ENCODE measurements at regions not wholly inside any gene's neighbourhood (a gene's known extent, or its start where the extent isn't known, plus 50 kb on each side); places are given as distances from the start of the nearest gene placed in this dataset.

GRCh38 chr1:75986478-75986877, 54.3 kb upstream of the ASB17 start:
- TF ChIP-seq ZNF8 (CRISPR knock-in tag; IDR thresholded peaks at IDR 0.05) (no peak), ZFP3 (CRISPR knock-in tag; IDR thresholded peaks at IDR 0.05) (no peak), POU6F1 (CRISPR knock-in tag; IDR thresholded peaks at IDR 0.05; ENCODE audit: borderline replicate concordance, low read depth) (no peak), ARNTL (CRISPR knock-in tag; IDR thresholded peaks at IDR 0.05; ENCODE audit: borderline replicate concordance, low read depth) (no peak), PATZ1 (CRISPR knock-in tag; IDR thresholded peaks at IDR 0.05; ENCODE audit: borderline replicate concordance) (no peak), CSDC2 (CRISPR knock-in tag; IDR thresholded peaks at IDR 0.05) (no peak), RARB (CRISPR knock-in tag; IDR thresholded peaks at IDR 0.05) (no peak), CSRNP3 (CRISPR knock-in tag; IDR thresholded peaks at IDR 0.05) (no peak), ZFP30 (CRISPR knock-in tag; IDR thresholded peaks at IDR 0.05) (no peak)
